Retinal pigment epithelial cell (primary cell): ENCODE measurements at regions not wholly inside any gene's neighbourhood (a gene's known extent, or its start where the extent isn't known, plus 50 kb on each side); places are given as distances from the start of the nearest gene placed in this dataset.

ENCODE experiments used
- DNase-seq: peaks from one replicate; pipeline ENCODE4 v3.0.0-alpha.2; 2010; ENCODE audit warnings: low read depth
- H3K4me3 ChIP-seq: 2 replicates; pipeline ENCODE4 v1.5.1; 2011; ENCODE audit warnings: mild to moderate bottlenecking, low read length, control low read depth, moderate library complexity
- CTCF ChIP-seq: conservative IDR thresholded peaks from 2 replicates; pipeline ENCODE4 v1.5.1; 2011; ENCODE audit warnings: low read depth, low read length, control low read depth, inconsistent platforms

- no peak for TF ChIP-seq CTCF
- H3K4me3 ChIP-seq = no peak overlapping the region
- no peak for DNase-seq
Measured at GRCh38 chr5:29794141-29794787, 1399.2 kb upstream of the CDH6 start.

GRCh38 chr5:29790281-29790680 lies 1403.2 kb upstream of the CDH6 start:
- no peak for DNase-seq
- H3K4me3 ChIP-seq = no peak overlapping the region
- no peak for TF ChIP-seq CTCF

DNA sequence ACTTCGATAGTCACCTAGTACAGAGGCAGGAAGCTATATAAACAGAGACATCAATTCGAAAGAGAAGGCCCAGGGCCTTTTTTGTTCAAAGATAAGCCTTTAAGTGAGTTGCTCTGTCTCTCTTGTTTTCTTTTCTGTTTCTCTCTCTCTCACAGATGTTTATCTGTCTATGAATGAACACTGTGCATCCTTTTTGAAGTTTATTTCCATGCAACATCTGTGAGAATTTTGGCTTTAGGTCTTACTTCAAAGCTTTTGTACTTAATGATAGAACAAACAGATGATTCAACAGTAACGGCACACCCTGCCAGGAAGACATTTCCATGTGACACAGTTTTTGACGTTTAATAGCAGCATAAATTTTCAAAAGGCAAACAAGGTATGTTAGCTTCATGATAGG lies 1413.1 kb upstream of the CDH6 start:
- DNase-seq = no peak
- H3K4me3 ChIP-seq = no peak overlapping the region
- no peak for TF ChIP-seq CTCF

DNA sequence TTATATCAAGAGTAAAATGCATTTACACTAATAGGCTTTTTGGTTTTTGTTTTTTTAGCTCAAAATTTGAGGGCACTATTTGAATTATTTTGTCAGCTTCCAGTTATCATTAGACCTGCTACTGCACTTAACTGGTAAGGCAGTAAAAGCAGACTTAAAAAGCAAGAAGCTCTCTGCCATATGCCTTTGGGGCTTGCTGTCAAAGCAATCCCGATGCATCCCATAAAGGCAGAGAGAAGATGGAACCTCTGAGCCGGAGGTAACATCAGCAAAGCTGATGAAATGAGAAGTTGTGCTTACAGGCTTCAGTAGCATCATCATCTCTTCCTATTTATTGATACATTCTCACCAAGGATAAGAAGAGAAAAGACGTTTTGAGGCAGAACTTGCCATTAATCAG lies 1414.3 kb upstream of the CDH6 start:
- no peak overlapping the region for H3K4me3 ChIP-seq
- no peak for TF ChIP-seq CTCF
- no peak for DNase-seq

DNA sequence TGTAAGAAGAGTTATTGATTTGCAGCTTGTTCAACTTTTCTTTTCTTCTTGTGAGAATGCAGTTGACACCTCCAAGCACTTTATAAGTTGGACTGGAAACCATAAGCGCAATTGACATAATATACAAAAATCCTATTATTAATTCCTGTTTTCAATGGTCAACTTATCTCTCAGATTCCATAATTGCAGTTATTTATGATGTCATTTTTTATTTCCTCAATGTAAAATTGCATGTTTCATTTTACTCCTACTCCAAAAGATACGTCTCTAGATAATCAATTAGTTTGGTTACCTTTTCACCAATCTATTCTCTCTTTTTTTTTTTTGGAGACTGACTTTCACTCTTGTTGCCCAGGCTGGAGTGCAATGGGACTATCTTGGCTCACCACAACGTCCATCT lies 1416.1 kb upstream of the CDH6 start:
- no peak for DNase-seq
- TF ChIP-seq CTCF = no peak
- no peak overlapping the region for H3K4me3 ChIP-seq

DNA sequence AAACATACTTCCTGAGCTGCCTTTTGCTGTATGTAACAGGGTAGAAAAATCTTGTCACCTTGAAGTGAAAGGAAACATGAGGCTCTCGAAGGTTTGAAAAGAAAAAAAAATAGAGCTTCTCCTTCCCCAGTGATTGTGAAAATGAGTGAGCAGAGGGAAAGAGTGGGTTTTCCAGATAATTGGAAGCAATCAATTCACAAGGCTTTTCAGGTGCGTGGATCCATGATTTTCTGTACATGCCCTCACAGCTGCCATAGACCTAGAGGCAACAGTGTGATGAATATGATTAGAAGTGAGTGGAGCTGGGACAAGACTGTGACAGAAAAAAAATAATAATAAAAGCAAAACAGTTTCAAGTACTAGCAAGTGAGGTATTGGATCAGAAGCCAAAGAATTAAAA lies 1422.5 kb upstream of the CDH6 start:
- no peak overlapping the region for H3K4me3 ChIP-seq
- TF ChIP-seq CTCF = no peak
- no peak for DNase-seq

- no peak for TF ChIP-seq CTCF
- no peak for DNase-seq
- H3K4me3 ChIP-seq = no peak overlapping the region
Measured at GRCh38 chr5:29769474-29769873, 1424.0 kb upstream of the CDH6 start.
